HG03139 (cell line): ENCODE measurements at regions not wholly inside any gene's neighbourhood (a gene's known extent, or its start where the extent isn't known, plus 50 kb on each side); places are given as distances from the start of the nearest gene placed in this dataset.

Experiments
- ATAC-seq: cut with Tn5 transposase; IDR thresholded peaks from one replicate; pipeline ENCODE4 v1.9.1; 2021; ENCODE audit not compliant: unreplicated experiment

DNA sequence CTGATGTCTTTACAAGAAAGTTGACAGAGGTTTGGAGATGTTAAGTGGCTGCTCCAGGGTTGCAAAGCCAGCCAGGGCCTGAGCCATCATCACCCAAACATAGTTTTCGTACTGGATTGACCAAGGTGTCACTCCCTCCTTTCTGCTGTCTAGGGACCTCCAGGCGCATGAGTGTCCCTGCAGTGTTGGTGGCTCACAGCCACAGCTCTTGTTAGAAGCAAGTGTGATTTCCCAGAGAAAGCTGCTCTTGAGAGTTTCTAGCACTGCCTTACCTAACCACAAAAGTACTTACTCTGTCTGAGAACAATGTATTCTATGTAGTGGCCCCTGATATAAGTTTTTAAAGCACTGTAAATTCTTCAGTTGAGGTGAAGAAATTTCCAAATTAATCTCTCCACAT lies 144.1 kb downstream of the SOX2 start:
- ATAC-seq: no peak

GRCh38 chr3:181859518-181859917 lies 147.8 kb downstream of the SOX2 start:
- no peak for ATAC-seq

DNA sequence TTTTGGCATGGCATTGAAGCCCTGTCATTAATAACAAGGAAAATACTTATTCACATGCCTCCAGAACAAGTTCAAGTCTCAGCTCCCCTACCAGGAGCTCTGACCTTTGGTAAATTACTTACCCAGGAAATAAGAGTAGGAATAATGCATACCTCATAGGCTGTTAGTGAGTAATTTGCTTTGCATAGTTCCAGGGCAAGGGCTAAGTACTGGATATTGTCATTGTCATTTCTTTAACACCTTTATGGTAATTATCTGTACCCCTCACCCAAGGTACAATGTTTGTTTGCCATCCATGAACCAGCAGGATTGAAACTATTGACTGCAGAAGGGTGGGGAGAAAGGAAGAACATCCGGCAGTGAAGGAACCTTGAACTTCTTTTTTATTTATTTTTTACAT lies 148.5 kb downstream of the SOX2 start:
- ATAC-seq: no peak

- ATAC-seq: no peak
Observed at GRCh38 chr3:181862502-181862901, 150.8 kb downstream of the SOX2 start.

- no peak for ATAC-seq
Observed at GRCh38 chr3:181868576-181869082, 156.9 kb downstream of the SOX2 start.

DNA sequence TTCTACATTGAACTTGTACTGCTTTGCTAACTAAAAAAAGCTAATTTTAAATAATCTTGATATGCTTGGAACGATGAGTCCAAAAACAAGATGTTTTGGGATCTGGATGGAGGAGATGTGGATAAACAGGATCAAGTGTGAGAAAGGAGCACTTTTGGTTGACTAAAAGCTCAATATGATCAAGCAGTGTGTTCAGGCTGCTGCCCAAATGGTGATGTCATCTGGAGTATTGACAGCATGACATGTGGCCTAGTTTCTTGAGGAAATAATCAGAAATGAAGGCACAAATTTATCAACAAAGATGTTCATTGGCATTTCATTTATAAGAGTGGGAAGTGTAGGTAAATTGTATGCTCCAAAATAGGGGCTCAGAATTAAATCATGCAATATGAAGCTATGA lies 161.2 kb downstream of the SOX2 start:
- ATAC-seq: no peak

DNA sequence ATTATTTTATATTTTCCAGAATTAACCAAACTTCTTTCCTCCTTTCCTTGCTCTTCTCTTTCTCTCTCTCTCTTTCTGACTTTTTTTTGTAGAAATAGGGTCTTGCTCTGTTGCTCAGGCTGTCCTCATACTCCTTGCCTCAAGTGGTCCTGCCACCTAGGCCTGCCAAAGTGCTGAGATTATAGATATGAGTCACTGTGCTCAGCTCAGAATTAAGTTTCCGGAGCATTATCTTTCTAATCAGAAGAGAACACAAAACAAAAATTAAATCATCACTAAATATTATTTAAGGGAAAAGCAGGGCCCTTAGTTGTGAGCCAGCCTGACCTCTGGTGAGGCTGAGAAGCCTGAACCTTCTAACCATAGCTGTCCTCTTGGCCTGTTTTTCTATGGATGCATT lies 168.2 kb downstream of the SOX2 start:
- ATAC-seq: no peak

GRCh38 chr3:181880331-181880730 lies 168.6 kb downstream of the SOX2 start:
- no peak for ATAC-seq

DNA sequence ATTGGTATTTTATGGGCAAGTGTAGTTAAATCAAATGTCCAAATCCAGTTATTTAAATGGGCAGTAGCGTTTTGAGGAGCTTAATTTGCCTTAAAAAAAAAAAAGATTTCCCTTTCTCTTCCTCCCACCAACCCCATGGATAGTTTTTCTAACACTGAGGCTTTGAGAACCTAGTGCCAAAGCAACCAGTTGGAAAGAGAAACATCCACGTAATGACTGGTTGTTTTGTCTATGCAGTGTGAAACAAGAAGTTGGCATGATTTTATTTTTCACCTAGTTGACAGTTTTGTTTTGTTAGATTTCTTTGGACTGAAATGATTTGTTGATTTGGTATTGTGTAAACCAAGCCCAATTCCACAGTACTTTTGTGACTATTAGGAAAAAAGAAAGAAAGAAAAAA lies 170.0 kb downstream of the SOX2 start:
- no peak for ATAC-seq

DNA sequence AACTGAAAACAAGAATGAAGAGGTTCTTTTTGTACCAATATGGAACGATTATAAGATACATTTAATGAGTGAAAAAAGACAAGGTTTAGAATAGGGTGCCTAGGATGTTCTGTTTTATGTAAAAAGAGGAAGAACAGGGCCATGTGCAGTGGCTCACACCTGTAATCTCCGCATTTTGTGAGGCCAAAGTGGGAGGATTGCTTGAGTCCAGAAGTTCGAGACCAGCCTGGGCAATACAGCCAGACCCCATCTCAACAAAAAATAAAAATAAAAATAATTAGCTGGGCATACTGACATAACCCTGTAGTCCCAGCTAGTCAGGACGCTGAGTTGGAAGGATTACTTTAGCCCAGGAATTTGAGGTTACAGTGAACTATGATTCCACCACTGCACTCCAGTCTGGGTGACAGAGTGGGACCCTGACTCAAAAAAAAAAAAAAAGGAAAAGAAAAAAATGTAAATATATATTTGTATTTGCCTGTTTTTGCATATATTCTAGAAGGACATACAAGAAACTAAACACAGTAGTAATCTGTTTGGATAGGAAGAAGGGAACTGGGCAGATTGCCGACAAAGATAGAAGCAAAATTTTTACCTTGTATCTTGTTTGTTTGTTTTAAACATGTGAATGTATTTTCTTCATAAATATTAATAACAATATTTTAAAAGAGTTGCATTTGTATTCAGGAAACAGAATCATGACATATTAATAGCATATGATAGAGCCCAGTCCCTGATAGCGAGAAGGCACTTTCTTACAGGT lies 174.3 kb downstream of the SOX2 start:
- ATAC-seq: no peak

DNA sequence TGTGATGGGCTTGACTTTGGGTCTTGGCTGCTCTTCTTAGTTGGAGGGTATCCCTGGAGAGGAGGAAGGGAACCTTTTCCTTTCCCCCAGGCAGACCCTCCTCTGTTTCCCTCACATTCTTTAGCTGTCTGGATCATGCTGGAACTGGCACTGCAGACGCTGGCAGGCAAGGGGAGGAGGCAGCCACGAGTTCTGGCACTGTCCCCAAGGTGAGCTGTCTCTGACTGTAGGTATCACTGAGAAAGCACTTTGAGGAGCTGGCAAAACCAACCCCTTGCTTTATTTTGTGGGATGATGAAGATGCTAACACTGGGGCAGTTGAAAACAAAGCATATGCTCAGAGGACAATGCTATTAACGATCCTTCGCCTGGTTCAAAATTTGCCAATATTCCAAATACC lies 175.0 kb downstream of the SOX2 start:
- ATAC-seq: no peak

DNA sequence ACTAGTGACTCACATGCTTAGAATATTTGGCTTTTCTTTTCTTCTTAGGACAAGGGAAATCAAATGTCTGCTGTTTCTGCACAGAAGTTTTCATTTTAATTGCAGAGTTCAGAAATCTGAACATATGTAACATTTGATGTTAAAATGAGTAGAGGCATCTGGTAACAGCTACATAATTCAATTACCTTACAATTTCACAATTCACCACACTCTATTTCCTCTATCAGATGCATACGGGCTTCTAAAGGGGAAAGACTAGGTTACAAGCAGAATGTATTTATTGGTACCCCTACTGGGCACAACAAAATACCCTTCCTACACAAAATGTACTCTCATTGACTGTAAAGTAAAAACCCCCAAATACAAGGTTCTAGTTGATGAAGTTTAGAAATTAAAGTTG lies 176.0 kb downstream of the SOX2 start:
- ATAC-seq: no peak

- ATAC-seq: no peak
Observed at GRCh38 chr3:181888234-181888633, 176.5 kb downstream of the SOX2 start.

GRCh38 chr3:181892848-181893247 lies 181.1 kb downstream of the SOX2 start:
- ATAC-seq: no peak

GRCh38 chr3:181896605-181897004 lies 184.9 kb downstream of the SOX2 start:
- no peak for ATAC-seq

DNA sequence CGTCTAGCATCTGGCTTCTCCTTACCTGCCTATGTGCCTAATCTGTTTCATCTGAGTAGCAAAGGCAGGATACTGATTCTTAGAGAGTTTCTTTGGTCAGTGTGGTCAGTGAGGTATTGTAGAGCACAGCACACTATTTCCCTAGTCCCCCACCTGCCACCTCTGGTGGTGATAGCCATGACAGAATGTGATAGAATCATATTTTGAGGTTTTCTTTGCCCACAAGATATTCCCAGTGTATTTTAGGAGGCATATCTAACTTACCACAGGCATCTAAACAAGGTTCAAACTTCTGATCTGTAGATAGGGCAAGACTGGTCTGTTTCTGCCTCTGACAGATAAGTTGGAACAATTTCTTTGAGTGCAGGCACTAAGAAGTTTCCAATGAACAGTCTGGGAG lies 188.0 kb downstream of the SOX2 start:
- no peak for ATAC-seq

DNA sequence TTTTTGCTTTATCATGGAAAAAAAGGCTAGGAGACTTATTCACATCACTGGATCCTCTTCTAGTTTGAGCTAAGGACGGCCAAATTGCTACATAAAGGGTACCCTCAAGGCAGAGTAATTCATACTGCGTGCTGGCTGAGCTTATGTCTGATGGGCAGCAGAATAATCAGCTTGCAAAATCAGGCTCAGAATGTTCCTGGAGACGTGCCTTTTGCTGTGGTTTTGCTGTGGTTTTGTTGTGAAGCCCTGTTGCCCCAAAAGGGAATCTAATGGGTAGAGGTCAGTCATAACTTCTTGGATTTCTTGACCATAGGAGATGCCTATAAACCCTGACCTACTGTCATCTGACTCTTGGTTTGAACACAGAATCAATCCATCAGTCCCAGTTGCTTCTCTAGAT lies 189.9 kb downstream of the SOX2 start:
- ATAC-seq: no peak

GRCh38 chr3:181906338-181906737 lies 194.6 kb downstream of the SOX2 start:
- no peak for ATAC-seq

DNA sequence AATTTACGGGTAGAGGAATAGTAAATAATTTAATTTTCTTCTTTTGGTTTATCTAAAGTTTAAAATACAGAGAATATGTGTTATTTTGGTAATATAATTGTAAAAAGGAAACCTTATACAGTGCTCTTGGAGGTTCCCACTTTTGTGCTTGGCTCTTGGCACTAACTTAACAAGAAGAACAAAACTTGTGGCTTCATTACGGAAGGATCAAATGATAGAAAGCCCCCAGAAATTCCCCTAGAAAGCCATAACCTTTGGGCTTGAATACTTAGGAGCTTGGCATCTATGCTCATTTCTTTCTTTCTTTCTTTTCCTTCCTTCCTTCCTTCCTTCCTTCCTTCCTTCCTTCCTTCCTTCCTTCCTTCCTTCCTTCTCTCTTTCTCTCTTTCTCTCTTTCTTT lies 197.5 kb downstream of the SOX2 start:
- no peak for ATAC-seq

DNA sequence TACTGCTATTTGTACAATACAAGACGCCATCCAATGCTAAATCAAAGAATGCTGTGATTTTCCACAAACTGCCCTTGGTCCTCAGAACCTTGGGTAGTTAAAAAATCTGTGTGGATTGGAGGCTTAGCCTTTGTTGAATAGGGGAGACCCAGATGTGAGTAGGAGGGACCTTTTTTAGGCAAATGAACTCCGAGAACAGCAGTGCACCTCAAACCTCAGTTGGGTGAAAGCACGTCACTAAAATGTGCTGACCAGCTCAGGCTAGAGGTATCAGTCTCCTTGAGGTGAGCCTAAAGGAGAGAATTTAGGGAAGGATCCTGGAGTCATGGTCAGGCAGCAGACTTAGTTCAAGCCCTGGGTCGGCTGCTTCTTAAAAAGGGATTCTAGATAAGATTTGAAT lies 200.7 kb downstream of the SOX2 start:
- ATAC-seq: no peak

GRCh38 chr3:181913254-181913653 lies 201.5 kb downstream of the SOX2 start:
- no peak for ATAC-seq

- no peak for ATAC-seq
Observed at GRCh38 chr3:181915551-181915950, 203.8 kb downstream of the SOX2 start.

GRCh38 chr3:181916013-181916412 lies 204.3 kb downstream of the SOX2 start:
- ATAC-seq: no peak
